MM.1S (cell line): ENCODE measurements at regions not wholly inside any gene's neighbourhood (a gene's known extent, or its start where the extent isn't known, plus 50 kb on each side); places are given as distances from the start of the nearest gene placed in this dataset.

Experiments
- DNase-seq: peaks from one replicate; pipeline ENCODE4 v3.0.0-alpha.2; 2015
- H2AFZ ChIP-seq: fragments of 300-600 bp; sonication (generic); 2 replicates; pipeline ENCODE4 v1.6.0; 2016; ENCODE audit warnings: antibody characterized with exemption, low read length
- H3F3A ChIP-seq: fragments of 300-600 bp; sonication (generic); 2 replicates; pipeline ENCODE4 v1.6.1; 2016; ENCODE audit warnings: mild to moderate bottlenecking, antibody characterized with exemption, low read length, moderate library complexity, mixed read lengths; ENCODE audit not compliant: insufficient read depth
- H3K27ac ChIP-seq: fragments of 300-600 bp; sonication (generic); 2 replicates; pipeline ENCODE4 v1.5.1; 2016; ENCODE audit warnings: mild to moderate bottlenecking, low read length
- H3K27me3 ChIP-seq: fragments of 300-600 bp; sonication (generic); replicated peaks from 2 replicates; pipeline ENCODE4 v1.6.0; 2016; ENCODE audit warnings: low read length; ENCODE audit not compliant: insufficient read depth
- H3K36me3 ChIP-seq: fragments of 300-600 bp; sonication (generic); replicated peaks from 2 replicates; pipeline ENCODE4 v1.6.1; 2016; ENCODE audit warnings: mild to moderate bottlenecking, low read length, mixed read lengths; ENCODE audit not compliant: insufficient read depth
- H3K4me1 ChIP-seq: fragments of 300-600 bp; sonication (generic); 2 replicates; pipeline ENCODE4 v1.6.1; 2016; ENCODE audit warnings: low read length, mixed read lengths
- H3K4me2 ChIP-seq: fragments of 300-600 bp; sonication (generic); 2 replicates; pipeline ENCODE4 v1.6.0; 2016; ENCODE audit warnings: low read depth, low read length
- H3K4me3 ChIP-seq: fragments of 300-600 bp; sonication (generic); 2 replicates; pipeline ENCODE4 v1.5.1; 2016; ENCODE audit warnings: low read length, mixed read lengths
- H3K79me2 ChIP-seq: fragments of 300-600 bp; sonication (generic); 2 replicates; pipeline ENCODE4 v1.6.1; 2016; ENCODE audit warnings: mixed run types, low read length, mixed read lengths
- H3K9ac ChIP-seq: fragments of 300-600 bp; sonication (generic); 2 replicates; pipeline ENCODE4 v1.6.1; 2016; ENCODE audit warnings: low read length, mixed read lengths
- H3K9me2 ChIP-seq: fragments of 300-600 bp; sonication (generic); replicated peaks from 2 replicates; pipeline ENCODE4 v1.6.1; 2016; ENCODE audit warnings: mild to moderate bottlenecking, low read length, mixed read lengths; ENCODE audit not compliant: insufficient read depth
- H3K9me3 ChIP-seq: fragments of 300-600 bp; sonication (generic); replicated peaks from 2 replicates; pipeline ENCODE4 v1.6.1; 2016; ENCODE audit warnings: mild to moderate bottlenecking, low read length, mixed read lengths; ENCODE audit not compliant: insufficient read depth
- H4K20me1 ChIP-seq: fragments of 300-600 bp; sonication (generic); 2 replicates; pipeline ENCODE4 v1.6.1; 2016; ENCODE audit warnings: mild to moderate bottlenecking, low read length, moderate library complexity, mixed read lengths; ENCODE audit not compliant: insufficient read depth
- EZH2 ChIP-seq: fragments of 300-600 bp; sonication (generic); optimal IDR thresholded peaks from 2 replicates; pipeline ENCODE3; 2017; ENCODE audit warnings: low read depth, mild to moderate bottlenecking, antibody characterized with exemption, low read length, mixed read lengths
- EZH2phosphoT487 ChIP-seq: fragments of 300-600 bp; sonication (generic); IDR thresholded peaks from 2 replicates; pipeline ENCODE4 v1.6.1; 2018; ENCODE audit warnings: antibody characterized with exemption, low read length
- TF ChIP-seq, protein P1 (sequence below): fragments of 300-600 bp; sonication (generic); IDR thresholded peaks from 2 replicates; pipeline ENCODE4 v1.5.1; 2016; ENCODE audit warnings: antibody characterized with exemption, low read length, mixed read lengths

- no peak for DNase-seq
- no peaks in the 10 kb centered on the region for H3K36me3 ChIP-seq
- H3K9ac ChIP-seq, result no peak overlapping the region
- no peaks in the 10 kb centered on the region for H3K9me3 ChIP-seq
- H4K20me1 ChIP-seq, result no peaks in the 10 kb centered on the region
- no peaks in the 10 kb centered on the region for H3K9me2 ChIP-seq
- no peaks in the 10 kb centered on the region for H3K79me2 ChIP-seq
- H2AFZ ChIP-seq, result no peak overlapping the region
- TF ChIP-seq, protein P1, sequence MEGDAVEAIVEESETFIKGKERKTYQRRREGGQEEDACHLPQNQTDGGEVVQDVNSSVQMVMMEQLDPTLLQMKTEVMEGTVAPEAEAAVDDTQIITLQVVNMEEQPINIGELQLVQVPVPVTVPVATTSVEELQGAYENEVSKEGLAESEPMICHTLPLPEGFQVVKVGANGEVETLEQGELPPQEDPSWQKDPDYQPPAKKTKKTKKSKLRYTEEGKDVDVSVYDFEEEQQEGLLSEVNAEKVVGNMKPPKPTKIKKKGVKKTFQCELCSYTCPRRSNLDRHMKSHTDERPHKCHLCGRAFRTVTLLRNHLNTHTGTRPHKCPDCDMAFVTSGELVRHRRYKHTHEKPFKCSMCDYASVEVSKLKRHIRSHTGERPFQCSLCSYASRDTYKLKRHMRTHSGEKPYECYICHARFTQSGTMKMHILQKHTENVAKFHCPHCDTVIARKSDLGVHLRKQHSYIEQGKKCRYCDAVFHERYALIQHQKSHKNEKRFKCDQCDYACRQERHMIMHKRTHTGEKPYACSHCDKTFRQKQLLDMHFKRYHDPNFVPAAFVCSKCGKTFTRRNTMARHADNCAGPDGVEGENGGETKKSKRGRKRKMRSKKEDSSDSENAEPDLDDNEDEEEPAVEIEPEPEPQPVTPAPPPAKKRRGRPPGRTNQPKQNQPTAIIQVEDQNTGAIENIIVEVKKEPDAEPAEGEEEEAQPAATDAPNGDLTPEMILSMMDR, result no peak
- TF ChIP-seq EZH2phosphoT487 (no peak), EZH2 (no peak)
- H3K27me3 ChIP-seq, result no peaks in the 10 kb centered on the region
- H3F3A ChIP-seq, result no peaks in the 10 kb centered on the region
- H3K4me3 ChIP-seq, result no peak overlapping the region
- H3K27ac ChIP-seq, result no peak overlapping the region
- no peaks in the 10 kb centered on the region for H3K4me1 ChIP-seq
- H3K4me2 ChIP-seq, result no peak overlapping the region
Observed at GRCh38 chr2:88842656-88843460, 151.4 kb downstream of the RPIA start.

- no peaks in the 10 kb centered on the region for H3K9me3 ChIP-seq
- no peaks in the 10 kb centered on the region for H3K79me2 ChIP-seq
- no peak for DNase-seq
- TF ChIP-seq, protein P1, result no peak
- no peak for TF ChIP-seq EZH2
- no peak for TF ChIP-seq EZH2phosphoT487
- no peaks in the 10 kb centered on the region for H3F3A ChIP-seq
- no peak overlapping the region for H2AFZ ChIP-seq
- H3K9ac ChIP-seq, result no peak overlapping the region
- H4K20me1 ChIP-seq, result no peaks in the 10 kb centered on the region
- H3K4me2 ChIP-seq, result no peak overlapping the region
- no peak overlapping the region for H3K27ac ChIP-seq
- H3K27me3 ChIP-seq, result no peaks in the 10 kb centered on the region
- no peak overlapping the region for H3K4me3 ChIP-seq
- no peaks in the 10 kb centered on the region for H3K36me3 ChIP-seq
- no peaks in the 10 kb centered on the region for H3K9me2 ChIP-seq
- H3K4me1 ChIP-seq, result no peaks in the 10 kb centered on the region
Observed at GRCh38 chr2:88843651-88844050, 152.2 kb downstream of the RPIA start.

DNA sequence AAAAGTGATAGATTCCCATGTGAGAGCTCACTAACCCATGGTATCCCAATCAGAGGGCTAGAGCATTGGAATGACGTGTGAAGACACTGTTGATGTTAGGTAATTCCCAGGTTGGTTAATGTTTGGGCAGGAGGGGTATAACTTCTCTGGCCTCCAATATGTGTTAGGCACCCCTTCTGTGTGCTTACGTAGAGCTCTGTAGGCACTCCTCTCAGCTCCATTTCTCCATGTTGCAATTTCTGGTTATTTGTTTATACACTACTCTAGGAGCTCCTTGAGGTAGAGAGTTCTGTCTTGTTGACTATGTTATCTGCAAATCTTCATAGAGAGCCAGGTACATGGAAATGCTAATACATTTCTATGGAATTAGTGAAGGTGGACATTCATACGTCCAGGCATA lies 153.5 kb downstream of the RPIA start:
- Histone ChIP-seq H3K9me3 (no peaks in the 10 kb centered on the region), H3K79me2 (no peaks in the 10 kb centered on the region), H3K4me3 (no peak overlapping the region)

More for the DNA sequence above, 153.5 kb downstream of the RPIA start:
- Histone ChIP-seq H3K27me3 (no peaks in the 10 kb centered on the region), H3F3A (no peaks in the 10 kb centered on the region), H4K20me1 (no peaks in the 10 kb centered on the region), H3K9ac (no peak overlapping the region), H3K36me3 (no peaks in the 10 kb centered on the region), H3K27ac (no peak overlapping the region), H3K9me2 (no peaks in the 10 kb centered on the region), H3K4me1 (no peaks in the 10 kb centered on the region), H2AFZ (no peak overlapping the region), H3K4me2 (no peak overlapping the region)
- no peak for DNase-seq
- TF ChIP-seq EZH2, result no peak
- TF ChIP-seq EZH2phosphoT487, result no peak
- TF ChIP-seq, protein P1, result no peak
